Adipocyte (in vitro differentiated cells): ENCODE measurements at regions not wholly inside any gene's neighbourhood (a gene's known extent, or its start where the extent isn't known, plus 50 kb on each side); places are given as distances from the start of the nearest gene placed in this dataset.
A peak's percentile ranks its signal among the peaks of the same experiment; 100 is the strongest.
"Not testable (repeated sequence)": the region's sequence is repeated elsewhere in the genome, so short reads cannot be mapped to it uniquely, and the experiment has no call there.

ENCODE experiments used
- DNase-seq: peaks from one replicate; pipeline ENCODE4 v3.0.0-alpha.2; 2015; ENCODE audit warnings: low read depth
- H3K27me3 ChIP-seq: replicated peaks from 2 replicates; pipeline ENCODE4 v1.7.0; 2013; ENCODE audit warnings: mild to moderate bottlenecking, low read length, moderate library complexity; ENCODE audit not compliant: control insufficient read depth, insufficient read depth
- H3K36me3 ChIP-seq: 2 replicates; pipeline ENCODE4 v1.7.0; 2013; ENCODE audit warnings: low read length, mild to moderate bottlenecking, moderate library complexity; ENCODE audit not compliant: control insufficient read depth, insufficient read depth, severe bottlenecking
- H3K4me1 ChIP-seq: 2 replicates; pipeline ENCODE4 v1.7.0; 2013; ENCODE audit warnings: mild to moderate bottlenecking, low read length, moderate library complexity; ENCODE audit not compliant: control insufficient read depth, insufficient read depth
- H3K4me3 ChIP-seq: 2 replicates; pipeline ENCODE4 v1.7.0; 2013; ENCODE audit warnings: mild to moderate bottlenecking, low read length, moderate library complexity
- H3K9ac ChIP-seq: 2 replicates; pipeline ENCODE4 v1.7.0; 2013; ENCODE audit warnings: mild to moderate bottlenecking, low read length, moderate library complexity
- H3K9me3 ChIP-seq: 2 replicates; pipeline ENCODE4 v1.7.0; 2013; ENCODE audit warnings: mild to moderate bottlenecking, low read length, moderate library complexity; ENCODE audit not compliant: control insufficient read depth

- Histone ChIP-seq H3K36me3 (no peaks in the 10 kb centered on the region), H3K9ac (no peak overlapping the region)
- no peak for DNase-seq
Observed at GRCh38 chr6:50337532-50338122, 287.9 kb upstream of the DEFB112 start.

GRCh38 chr6:50353603-50354002 is 303.9 kb upstream of the DEFB112 start:
- Histone ChIP-seq H3K4me3 (no peak overlapping the region), H3K9me3 (peaks cover 9% of the 10 kb centered on the region), H3K36me3 (no peaks in the 10 kb centered on the region), H3K9ac (no peak overlapping the region), H3K27me3 (no peaks in the 10 kb centered on the region), H3K4me1 (no peaks in the 10 kb centered on the region)
- no peak for DNase-seq

More at GRCh38 chr6:50337532-50338122, 287.9 kb upstream of the DEFB112 start:
- Histone ChIP-seq H3K9me3 (no peaks in the 10 kb centered on the region), H3K4me3 (no peak overlapping the region), H3K4me1 (no peaks in the 10 kb centered on the region), H3K27me3 (no peaks in the 10 kb centered on the region)

DNA sequence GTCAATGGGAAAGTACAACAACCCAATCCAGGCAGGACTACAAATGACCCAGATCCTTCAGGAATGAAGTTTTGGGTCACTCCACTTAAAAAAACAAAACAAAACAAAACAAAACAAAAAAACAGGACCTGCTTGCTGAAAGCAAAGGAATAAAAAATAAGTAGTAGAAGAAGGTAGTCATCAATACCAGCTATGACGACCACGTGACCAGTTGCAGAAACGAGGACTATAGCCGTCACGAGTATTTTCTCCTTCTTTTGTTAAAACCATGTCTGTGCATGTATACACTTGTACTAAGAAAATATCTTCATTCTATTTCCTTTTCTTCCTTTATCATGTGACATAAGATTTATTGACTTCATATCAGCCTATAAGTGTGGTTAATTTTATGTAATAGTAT is 308.4 kb upstream of the DEFB112 start:
- Histone ChIP-seq H3K27me3 (no peaks in the 10 kb centered on the region), H3K4me1 (peaks cover 4% of the 10 kb centered on the region), H3K9me3 (peaks cover 9% of the 10 kb centered on the region), H3K36me3 (no peaks in the 10 kb centered on the region), H3K4me3 (no peak overlapping the region), H3K9ac (no peak overlapping the region)
- no peak for DNase-seq

- Histone ChIP-seq H3K4me3 (no peak overlapping the region), H3K27me3 (no peaks in the 10 kb centered on the region), H3K4me1 (peaks cover 4% of the 10 kb centered on the region), H3K9ac (no peak overlapping the region), H3K9me3 (no peaks in the 10 kb centered on the region), H3K36me3 (no peaks in the 10 kb centered on the region)
- no peak for DNase-seq
Observed at GRCh38 chr6:50361641-50362331, 312.1 kb upstream of the DEFB112 start.

DNA sequence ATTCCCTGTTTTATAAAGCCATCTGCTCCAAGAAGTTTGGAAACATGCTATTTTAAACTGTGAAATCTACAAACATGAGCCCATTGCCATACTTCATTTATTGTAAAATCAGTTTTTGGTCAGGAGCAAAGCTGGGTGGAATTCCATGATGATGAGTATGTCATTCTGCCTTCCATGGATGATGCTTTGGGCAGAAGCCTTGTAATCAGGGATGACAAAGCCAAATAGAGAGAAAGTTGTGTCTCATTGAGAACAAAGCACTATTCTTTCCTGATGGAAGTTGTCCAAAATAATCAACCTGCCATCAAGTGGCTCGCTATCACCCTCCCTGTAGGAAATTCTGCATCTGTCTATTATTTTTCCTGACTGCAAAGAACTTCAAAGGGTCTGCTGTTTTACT is 313.0 kb upstream of the DEFB112 start:
- no peak for DNase-seq
- Histone ChIP-seq H3K9ac (no peak overlapping the region), H3K4me3 (no peak overlapping the region), H3K36me3 (no peaks in the 10 kb centered on the region), H3K4me1 (peaks cover 4% of the 10 kb centered on the region), H3K27me3 (no peaks in the 10 kb centered on the region), H3K9me3 (no peaks in the 10 kb centered on the region)

DNA sequence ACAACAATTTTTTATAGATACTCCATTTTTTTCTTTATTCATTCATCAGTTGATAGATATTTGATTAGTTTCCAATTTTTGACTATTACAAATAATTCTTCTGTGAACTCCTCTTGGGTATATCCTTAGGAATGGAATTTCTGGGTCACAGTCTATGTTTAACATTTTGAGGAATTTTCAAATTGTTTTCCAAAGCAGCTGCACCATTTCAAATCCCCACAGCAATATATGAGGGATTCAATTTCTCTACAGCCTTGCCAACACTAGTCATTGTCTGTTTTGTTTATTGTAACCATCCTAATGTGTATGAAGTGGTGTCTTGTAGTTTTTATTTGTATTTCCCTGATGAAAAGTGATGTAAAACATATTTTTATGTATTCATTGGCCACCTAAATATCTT is 320.3 kb upstream of the DEFB112 start:
- H3K9me3 ChIP-seq, result peaks cover 6% of the 10 kb centered on the region
- DNase-seq, result no peak
- no peaks in the 10 kb centered on the region for H3K4me1 ChIP-seq
- no peak overlapping the region for H3K4me3 ChIP-seq
- H3K36me3 ChIP-seq, result no peaks in the 10 kb centered on the region
- H3K9ac ChIP-seq, result no peak overlapping the region
- no peaks in the 10 kb centered on the region for H3K27me3 ChIP-seq

- no peak for DNase-seq
- H3K4me3 ChIP-seq, result peak overlapping the region; percentile 31
- H3K9ac ChIP-seq, result no peak overlapping the region
- no peaks in the 10 kb centered on the region for H3K36me3 ChIP-seq
- H3K9me3 ChIP-seq, result peaks cover 15% of the 10 kb centered on the region
- H3K4me1 ChIP-seq, result no peaks in the 10 kb centered on the region
- no peaks in the 10 kb centered on the region for H3K27me3 ChIP-seq
Observed at GRCh38 chr6:50380406-50381098, 330.8 kb upstream of the DEFB112 start.

- no peak overlapping the region for H3K9ac ChIP-seq
- H3K4me1 ChIP-seq, result no peaks in the 10 kb centered on the region
- peaks cover 10% of the 10 kb centered on the region for H3K9me3 ChIP-seq
- no peaks in the 10 kb centered on the region for H3K27me3 ChIP-seq
- no peaks in the 10 kb centered on the region for H3K36me3 ChIP-seq
- no peak for DNase-seq
- H3K4me3 ChIP-seq, result peak overlapping the region; percentile 31
Observed at GRCh38 chr6:50381099-50381415, 331.3 kb upstream of the DEFB112 start.

GRCh38 chr6:50390416-50390815 is 322.9 kb upstream of the TFAP2D start:
- Histone ChIP-seq H3K4me1 (no peaks in the 10 kb centered on the region), H3K4me3 (no peak overlapping the region), H3K36me3 (no peaks in the 10 kb centered on the region), H3K9ac (no peak overlapping the region), H3K9me3 (no peaks in the 10 kb centered on the region), H3K27me3 (no peaks in the 10 kb centered on the region)
- no peak for DNase-seq

- H3K9ac ChIP-seq, DNase-seq, H3K27me3 ChIP-seq, H3K36me3 ChIP-seq, H3K9me3 ChIP-seq, H3K4me3 ChIP-seq, H3K4me1 ChIP-seq: not testable (repeated sequence)
Observed at GRCh38 chr6:50394139-50394538, 319.2 kb upstream of the TFAP2D start.

DNA sequence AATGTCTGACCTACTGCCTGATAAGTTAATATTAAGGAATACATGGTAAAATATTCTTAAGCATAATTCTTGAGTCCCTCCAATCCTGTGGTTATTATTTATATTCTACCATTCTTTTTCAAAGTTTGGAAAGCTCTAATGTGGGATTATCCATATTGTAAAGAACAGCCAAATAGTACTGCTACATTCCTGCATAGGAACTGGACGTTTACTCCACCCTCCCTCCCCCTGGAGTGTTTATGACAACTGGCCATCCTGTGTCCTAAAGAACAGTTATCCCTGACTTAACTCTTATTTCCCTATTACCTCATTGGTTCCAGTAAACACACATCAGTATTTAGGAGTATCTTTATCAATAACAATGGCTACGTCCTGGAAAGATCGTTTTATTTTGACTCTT is 308.7 kb upstream of the TFAP2D start:
- no peak overlapping the region for H3K9ac ChIP-seq

More for the DNA sequence above, 308.7 kb upstream of the TFAP2D start:
- H3K9me3 ChIP-seq, result no peaks in the 10 kb centered on the region
- DNase-seq, result no peak
- H3K36me3 ChIP-seq, result no peaks in the 10 kb centered on the region
- no peak overlapping the region for H3K4me3 ChIP-seq
- no peaks in the 10 kb centered on the region for H3K27me3 ChIP-seq
- H3K4me1 ChIP-seq, result no peaks in the 10 kb centered on the region
